Trophoblast cell (in vitro differentiated cells and primary cell): ENCODE measurements at regions not wholly inside any gene's neighbourhood (a gene's known extent, or its start where the extent isn't known, plus 50 kb on each side); places are given as distances from the start of the nearest gene placed in this dataset.

ENCODE experiments used
- DNase-seq, 2 donors: peaks; one replicate each; pipeline ENCODE4 v3.0.0-alpha.2; 2016
- H2AFZ ChIP-seq: 2 replicates; pipeline ENCODE4 v1.6.1; 2013; ENCODE audit warnings: low read length, moderate library complexity, mild to moderate bottlenecking; ENCODE audit not compliant: insufficient read depth, poor library complexity
- H2AK5ac ChIP-seq: 2 replicates; pipeline ENCODE4 v1.6.1; 2013; ENCODE audit warnings: mild to moderate bottlenecking, low read length
- H2BK120ac ChIP-seq: 2 replicates; pipeline ENCODE4 v1.6.1; 2013; ENCODE audit warnings: low read length, mild to moderate bottlenecking, moderate library complexity; ENCODE audit not compliant: insufficient read depth, poor library complexity
- H2BK12ac ChIP-seq: 2 replicates; pipeline ENCODE4 v1.6.1; 2013; ENCODE audit warnings: mild to moderate bottlenecking, low read length, moderate library complexity
- H2BK5ac ChIP-seq: 2 replicates; pipeline ENCODE4 v1.6.1; 2013; ENCODE audit warnings: low read length, low read depth, moderate library complexity, mild to moderate bottlenecking; ENCODE audit not compliant: poor library complexity
- H3K14ac ChIP-seq: 2 replicates; pipeline ENCODE4 v1.6.1; 2013; ENCODE audit warnings: mild to moderate bottlenecking, low read length
- H3K18ac ChIP-seq: 2 replicates; pipeline ENCODE4 v1.6.1; 2013; ENCODE audit warnings: mild to moderate bottlenecking, low read length
- H3K23ac ChIP-seq: 2 replicates; pipeline ENCODE4 v1.6.1; 2013; ENCODE audit warnings: low read length
- H3K27ac ChIP-seq: 2 replicates; pipeline ENCODE4 v1.5.1; 2013; ENCODE audit warnings: low read depth, mild to moderate bottlenecking, inconsistent platforms, low read length, moderate library complexity
- H3K27me3 ChIP-seq: 2 replicates; pipeline ENCODE4 v1.6.1; 2013; ENCODE audit warnings: inconsistent platforms, mild to moderate bottlenecking, low read length, moderate library complexity; ENCODE audit not compliant: insufficient read depth
- H3K36me3 ChIP-seq, 2 experiments: 1 replicate in 1 of 2; 2 replicates in 1 of 2; pipeline ENCODE4 v1.6.1; 2013; ENCODE audit warnings: low read length in 2 of 2, mild to moderate bottlenecking in 2 of 2, moderate library complexity in 1 of 2; ENCODE audit not compliant: insufficient read depth in 2 of 2, control insufficient read depth in 1 of 2
- H3K4ac ChIP-seq: 2 replicates; pipeline ENCODE4 v1.6.1; 2013; ENCODE audit warnings: low read depth, mild to moderate bottlenecking, low read length, moderate library complexity
- H3K4me1 ChIP-seq, 2 experiments: 1 replicate in 1 of 2; 2 replicates in 1 of 2; pipeline ENCODE4 v1.6.1; 2013; ENCODE audit warnings: low read length in 2 of 2, mild to moderate bottlenecking in 2 of 2, moderate library complexity in 1 of 2; ENCODE audit not compliant: insufficient read depth in 2 of 2, control insufficient read depth in 1 of 2
- H3K4me2 ChIP-seq: 2 replicates; pipeline ENCODE4 v1.6.1; 2013; ENCODE audit warnings: inconsistent platforms, mild to moderate bottlenecking, low read length, moderate library complexity
- H3K4me3 ChIP-seq: 2 replicates; pipeline ENCODE4 v1.5.1; 2013; ENCODE audit warnings: mild to moderate bottlenecking, low read depth, low read length, inconsistent platforms
- H3K79me1 ChIP-seq: one replicate; pipeline ENCODE4 v1.6.1; 2013; ENCODE audit warnings: low read length
- H3K79me2 ChIP-seq: 2 replicates; pipeline ENCODE4 v1.6.1; 2013; ENCODE audit warnings: low read length, mild to moderate bottlenecking; ENCODE audit not compliant: control insufficient read depth, insufficient read depth, poor library complexity
- H3K9ac ChIP-seq: 2 replicates; pipeline ENCODE4 v1.6.1; 2013; ENCODE audit warnings: mild to moderate bottlenecking, low read length
- H3K9me3 ChIP-seq: 2 replicates; pipeline ENCODE4 v1.6.1; 2013; ENCODE audit warnings: low read depth, mild to moderate bottlenecking, control low read depth, inconsistent platforms, low read length; ENCODE audit not compliant: insufficient read depth
- H4K12ac ChIP-seq: 2 replicates; pipeline ENCODE4 v1.6.1; 2013; ENCODE audit warnings: low read depth, mild to moderate bottlenecking, low read length, moderate library complexity
- H4K8ac ChIP-seq: 2 replicates; pipeline ENCODE4 v1.6.1; 2013; ENCODE audit warnings: low read depth, mild to moderate bottlenecking, low read length, moderate library complexity
- H4K91ac ChIP-seq: one replicate; pipeline ENCODE4 v1.6.1; 2013; ENCODE audit warnings: low read depth, mild to moderate bottlenecking, low read length, moderate library complexity
- WGBS: extraction: QIAGEN DNeasy Blood & Tissue Kit; methylation state at CpG from one replicate; pipeline ENCODE4 v1.1.7; 2013; ENCODE audit warnings: missing lambda C conversion rate; ENCODE audit not compliant: insufficient read length, insufficient coverage; ENCODE audit errors: extremely low coverage; 5-methylcytosine and 5-hydroxymethylcytosine counted together

DNA sequence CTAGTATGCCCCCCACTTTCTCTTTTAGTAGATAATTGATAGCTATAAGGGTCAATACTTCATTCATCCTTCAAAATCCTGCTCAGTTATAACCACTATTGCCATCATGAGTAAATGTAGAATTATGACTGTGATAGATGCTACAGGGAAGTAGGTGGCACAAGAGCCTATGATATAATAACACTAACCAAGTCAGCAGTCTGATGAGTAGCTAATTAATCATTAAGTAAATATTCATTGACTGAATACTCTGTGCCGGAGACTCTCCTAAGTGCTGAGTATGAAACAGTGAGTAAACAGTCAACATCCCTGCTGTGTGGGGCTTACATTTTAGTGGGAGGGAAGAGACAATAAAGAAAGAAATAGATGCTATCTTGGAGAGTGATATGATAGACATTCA, 430.3 kb upstream of the ZNF462 start:
- Histone ChIP-seq H4K8ac (no peak overlapping the region), H4K12ac (no peak overlapping the region), H2BK120ac (no peak overlapping the region), H3K4me1 (no peaks in the 10 kb centered on the region), H3K79me1 (peaks cover 2% of the 10 kb centered on the region), H3K27me3 (no peaks in the 10 kb centered on the region), H3K4me3 (no peak overlapping the region), H3K14ac (no peak overlapping the region), H3K9ac (no peak overlapping the region), H2AFZ (no peak overlapping the region), H3K18ac (no peak overlapping the region), H3K4me2 (no peak overlapping the region), H4K91ac (no peak overlapping the region), H3K79me2 (no peaks in the 10 kb centered on the region), H3K9me3 (no peaks in the 10 kb centered on the region), H3K4ac (no peak overlapping the region), H3K36me3 (no peaks in the 10 kb centered on the region), H2BK5ac (no peak overlapping the region), H2BK12ac (no peak overlapping the region), H3K27ac (no peak overlapping the region), H3K23ac (no peak overlapping the region), H2AK5ac (no peak overlapping the region)
- no CpG with 5 or more reads among the region's 1 CpG for WGBS
- no peak for DNase-seq

DNA sequence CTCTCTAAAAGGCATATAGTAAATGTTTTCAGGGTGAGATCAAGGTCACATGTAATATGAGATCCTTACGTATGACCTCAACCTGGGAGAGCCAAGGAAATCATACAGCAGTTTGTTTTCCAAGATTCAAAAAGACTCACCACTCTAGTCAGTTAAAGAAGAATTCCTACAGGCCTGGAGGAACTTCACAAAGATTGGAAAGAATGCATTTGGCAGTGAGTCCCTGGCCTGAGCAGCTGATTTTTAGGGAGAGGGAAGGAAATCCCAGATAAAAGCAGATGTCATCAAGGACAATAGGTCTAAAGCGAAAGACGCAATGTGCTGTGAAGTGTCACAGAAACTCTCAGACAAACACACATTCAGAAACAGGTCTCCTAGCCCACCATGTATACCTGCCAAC, 424.0 kb upstream of the ZNF462 start:
- Histone ChIP-seq H3K27ac (peak overlapping the region; percentile 70), H3K79me2 (no peaks in the 10 kb centered on the region), H2BK12ac (peak overlapping the region; percentile 45), H3K4me3 (no peak overlapping the region), H3K23ac (no peak overlapping the region), H2AK5ac (no peak overlapping the region), H3K4ac (no peak overlapping the region), H4K8ac (no peak overlapping the region), H4K91ac (no peak overlapping the region), H3K9ac (no peak overlapping the region), H3K79me1 (peaks cover 10% of the 10 kb centered on the region), H3K18ac (no peak overlapping the region), H3K27me3 (no peaks in the 10 kb centered on the region), H3K4me2 (no peak overlapping the region), H3K4me1 (no peaks in the 10 kb centered on the region), H3K36me3 (no peaks in the 10 kb centered on the region), H2BK5ac (no peak overlapping the region), H3K9me3 (no peaks in the 10 kb centered on the region), H4K12ac (no peak overlapping the region), H3K14ac (no peak overlapping the region), H2AFZ (no peak overlapping the region), H2BK120ac (no peak overlapping the region)
- WGBS: no CpG with 5 or more reads among the region's 3 CpGs
- no peak for DNase-seq

DNA sequence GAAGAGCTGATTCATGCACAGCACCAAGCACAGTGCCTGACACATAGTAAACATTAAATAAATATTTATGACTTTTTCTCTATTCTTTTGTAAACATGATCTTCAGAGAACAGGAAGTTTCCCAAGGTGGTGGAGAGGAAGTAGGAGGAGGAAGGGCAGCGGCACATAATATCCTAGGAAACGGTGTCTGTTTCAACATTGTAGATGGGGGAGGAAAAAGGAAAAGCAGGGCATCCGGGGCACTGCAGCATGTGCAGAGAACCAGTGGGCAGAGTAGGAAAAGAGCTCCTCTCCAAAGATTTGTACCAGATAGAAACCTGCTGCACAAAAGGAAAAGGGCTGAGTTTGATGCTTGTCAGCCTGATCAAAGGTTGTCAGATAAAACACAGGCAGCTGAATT, 421.7 kb upstream of the ZNF462 start:
- Histone ChIP-seq H3K4me2 (no peak overlapping the region), H4K91ac (no peak overlapping the region), H3K4me3 (no peak overlapping the region), H3K79me2 (no peaks in the 10 kb centered on the region), H3K18ac (no peak overlapping the region), H3K9ac (no peak overlapping the region), H3K14ac (no peak overlapping the region), H2AFZ (no peak overlapping the region), H3K4ac (no peak overlapping the region), H3K9me3 (no peaks in the 10 kb centered on the region), H2AK5ac (no peak overlapping the region), H2BK120ac (no peak overlapping the region), H2BK12ac (peak overlapping the region; percentile 65), H3K27ac (no peak overlapping the region), H3K4me1 (no peaks in the 10 kb centered on the region), H2BK5ac (no peak overlapping the region), H3K27me3 (no peaks in the 10 kb centered on the region), H3K36me3 (no peaks in the 10 kb centered on the region), H4K12ac (no peak overlapping the region), H4K8ac (peak overlapping the region; percentile 43), H3K23ac (no peak overlapping the region), H3K79me1 (peaks cover 10% of the 10 kb centered on the region)
- WGBS: no CpG with 5 or more reads among the region's 3 CpGs
- DNase-seq: no peak

DNA sequence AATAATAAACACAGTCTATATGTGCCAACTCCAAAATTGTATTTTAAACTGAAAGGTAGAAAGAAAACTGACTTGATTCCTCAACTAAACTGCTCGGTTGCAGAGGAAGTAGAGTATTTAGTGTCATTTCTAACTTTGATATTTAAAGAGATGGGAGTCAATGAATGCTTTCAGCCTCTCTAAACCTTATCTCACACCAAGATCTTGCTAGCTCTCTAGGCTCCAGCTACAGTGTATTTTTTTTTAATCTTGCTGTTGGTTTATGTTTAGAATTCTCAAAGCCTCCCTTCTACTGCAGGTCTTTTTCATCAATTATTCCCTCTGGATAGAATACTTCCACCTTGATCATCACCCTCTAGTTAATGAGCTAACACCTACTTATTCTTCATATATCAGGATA, 419.4 kb upstream of the ZNF462 start:
- H3K27ac ChIP-seq: no peak overlapping the region
- no peak overlapping the region for H2AFZ ChIP-seq
- H3K27me3 ChIP-seq: no peaks in the 10 kb centered on the region
- DNase-seq: no peak
- H3K4me3 ChIP-seq: no peak overlapping the region
- no peak overlapping the region for H3K4ac ChIP-seq
- no peak overlapping the region for H3K23ac ChIP-seq
- no peak overlapping the region for H4K91ac ChIP-seq
- no peak overlapping the region for H4K12ac ChIP-seq
- H3K4me1 ChIP-seq: no peaks in the 10 kb centered on the region
- H3K4me2 ChIP-seq: no peak overlapping the region
- no peak overlapping the region for H2BK120ac ChIP-seq
- H2BK12ac ChIP-seq: no peak overlapping the region
- H2AK5ac ChIP-seq: no peak overlapping the region
- no peak overlapping the region for H3K14ac ChIP-seq
- H3K9me3 ChIP-seq: no peaks in the 10 kb centered on the region
- no CpG with 5 or more reads among the region's 1 CpG for WGBS
- no peak overlapping the region for H2BK5ac ChIP-seq
- H3K9ac ChIP-seq: no peak overlapping the region
- peaks cover 8% of the 10 kb centered on the region for H3K79me1 ChIP-seq
- no peak overlapping the region for H3K18ac ChIP-seq
- H3K79me2 ChIP-seq: no peaks in the 10 kb centered on the region
- H4K8ac ChIP-seq: no peak overlapping the region
- no peaks in the 10 kb centered on the region for H3K36me3 ChIP-seq
